Adrenal gland (tissue), 9 donors: ENCODE measurements at regions not wholly inside any gene's neighbourhood (a gene's known extent, or its start where the extent isn't known, plus 50 kb on each side); places are given as distances from the start of the nearest gene placed in this dataset.
A peak's percentile ranks its signal among the peaks of the same experiment; 100 is the strongest.

Experiments
- DNase-seq, 7 donors: peaks; one replicate each; pipeline ENCODE4 v3.0.0-alpha.2; 2019 to 2020
- H3K27ac ChIP-seq, 5 donors: fragments of 200-600 bp; sonication (generic) in 4 of 5; 1 replicate in 3 of 5; 2 replicates in 2 of 5; pipeline versions ENCODE4 v1.5.1 to v1.8.0; 2016 to 2020; ENCODE audit warnings: mild to moderate bottlenecking in 1 of 5
- H3K27me3 ChIP-seq: fragments of 200-600 bp; 2 replicates; pipeline ENCODE4 v1.8.0; 2021
- H3K36me3 ChIP-seq, 2 donors: fragments of 200-600 bp; replicated peaks in 1 of 2; 1 replicate in 1 of 2; 2 replicates in 1 of 2; pipeline versions ENCODE4 v1.5.1 to v1.8.0; 2018 to 2022
- H3K4me1 ChIP-seq, 2 donors: fragments of 200-600 bp; replicated peaks in 1 of 2; 1 replicate in 1 of 2; 2 replicates in 1 of 2; pipeline versions ENCODE4 v1.5.1 to v1.8.0; 2018 to 2021
- H3K4me3 ChIP-seq, 4 donors: fragments of 200-600 bp; sonication (generic) in 3 of 4; one replicate each; pipeline ENCODE4 v1.5.1; 2016 to 2018
- H3K9me3 ChIP-seq, 3 donors: fragments of 200-600 bp; sonication (generic) in 1 of 3; replicated peaks in 1 of 3; 1 replicate in 2 of 3; 2 replicates in 1 of 3; pipeline versions ENCODE4 v1.5.1 to v1.8.0; 2016 to 2021
- CTCF ChIP-seq, 6 experiments: fragments of 450-650 bp in 4 of 6; fragments of 200-600 bp in 2 of 6; sonication (generic) in 1 of 6; IDR thresholded peaks; 1 replicate in 5 of 6; 2 replicates in 1 of 6; pipeline versions ENCODE4 v1.5.1 to v1.8.0; 2016 to 2021; ENCODE audit warnings: antibody characterized with exemption in 6 of 6, mild to moderate bottlenecking in 2 of 6, moderate library complexity in 1 of 6
- POLR2A ChIP-seq, 2 donors: fragments of 450-650 bp; IDR thresholded peaks; one replicate each; pipeline ENCODE4 v1.6.1; 2017; ENCODE audit warnings: antibody characterized with exemption in 2 of 2, mild to moderate bottlenecking in 2 of 2, moderate library complexity in 1 of 2
- WGBS, 4 donors: extraction: QIAGEN DNeasy Blood & Tissue Kit in 2 of 4; methylation state at CpG; one replicate each; pipeline versions ENCODE4 v1.1.5 to v1.1.7; 2013 to 2017; 5-methylcytosine and 5-hydroxymethylcytosine counted together
- intact Hi-C, 2 donors: fragments of 100-400 bp; cut with DNase I; formaldehyde crosslinking; loops; one replicate each; pipeline versions ENCODE4 v1.14.1 to v1.15.0; 2022 to 2023
- donor health status: healthy with polysubstance abuse.
- donor health status: Bipolar disorder and iron deficiency.
- donor health status: DM: yes; HTN: yes; CAD: no.
- donor health status: DM: no; HTN: no; CAD: no.
- donor health status: DM: no; HTN: no; CAD: no.

DNA sequence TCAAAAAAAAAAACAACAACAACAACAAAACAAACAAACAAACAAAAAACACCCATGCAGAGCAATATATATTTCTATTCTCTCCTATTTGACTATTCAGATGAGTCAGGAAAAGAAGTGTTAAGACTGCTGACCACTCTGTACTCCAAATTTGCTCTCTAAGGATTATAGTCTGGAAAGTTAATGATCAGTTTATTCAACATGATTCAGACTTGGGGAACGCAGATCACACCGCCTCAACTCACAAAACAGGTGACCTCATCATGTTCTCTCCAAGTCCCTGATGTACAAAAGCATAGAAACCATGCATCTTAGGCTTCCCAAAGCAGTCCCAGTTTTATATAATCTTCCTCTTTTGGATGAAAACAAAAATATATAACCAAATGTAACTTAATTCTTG, 51.9 kb upstream of the PRRC2C start:
- no peak overlapping the region for H3K27ac ChIP-seq
- DNase-seq: no peak
- no peaks in the 10 kb centered on the region for H3K9me3 ChIP-seq
- H3K27me3 ChIP-seq: no peaks in the 10 kb centered on the region
- no peaks in the 10 kb centered on the region for H3K4me1 ChIP-seq
- WGBS, 4 donors: 93 to 97% (median 93%) methylated on average over 2 of the region's 2 CpGs
- no peak for TF ChIP-seq CTCF (IDR thresholded peaks at IDR 0.05)
- TF ChIP-seq POLR2A (IDR thresholded peaks at IDR 0.05): no peak
- intact Hi-C loops: no loop called here
- H3K4me3 ChIP-seq: no peak overlapping the region
- no peaks in the 10 kb centered on the region for H3K36me3 ChIP-seq

DNA sequence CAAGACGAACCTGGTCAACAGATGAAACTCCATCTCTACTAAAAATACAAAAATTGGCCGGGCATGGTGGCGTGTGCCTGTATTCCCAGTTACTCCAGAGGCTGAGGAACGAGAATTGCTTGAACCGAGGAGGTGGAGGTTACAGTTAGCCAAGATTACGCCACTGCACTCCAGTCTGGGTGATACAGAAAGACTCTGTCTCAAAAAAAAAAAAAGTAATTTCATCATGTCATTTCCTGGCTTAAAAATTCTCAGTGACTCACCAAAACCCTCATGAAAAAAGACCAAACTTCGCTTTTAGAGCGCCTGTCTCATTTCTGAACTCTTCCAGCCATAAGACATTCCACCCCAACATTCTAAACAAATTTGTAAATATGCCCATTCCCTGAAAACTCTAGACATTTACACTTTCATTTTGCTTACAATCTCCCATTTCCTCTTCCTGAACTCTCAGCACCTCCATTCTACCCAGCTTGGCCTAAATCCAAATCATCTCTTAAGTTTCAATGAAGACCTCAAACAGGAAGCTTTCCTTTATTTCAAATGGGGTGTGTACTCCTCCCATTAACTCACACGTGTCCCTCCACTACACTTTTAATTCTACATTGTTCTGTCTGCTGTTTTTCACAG, 50.5 kb upstream of the PRRC2C start:
- DNase-seq: peak in 4 of 7 donors; percentile 16 to 59 (median 45)
- Histone ChIP-seq H3K9me3 (no peaks in the 10 kb centered on the region), H3K27me3 (no peaks in the 10 kb centered on the region), H3K4me3 (peak overlapping the region in 1 of 4 donors; percentile 32), H3K4me1 (no peaks in the 10 kb centered on the region), H3K36me3 (no peaks in the 10 kb centered on the region), H3K27ac (peak overlapping the region in 2 of 5 donors; percentile 50 to 81)
- TF ChIP-seq CTCF (IDR thresholded peaks at IDR 0.05) (no peak), POLR2A (IDR thresholded peaks at IDR 0.05) (no peak)
- WGBS, 4 donors: 30 to 58% (median 53%) methylated on average over 8 to 9 of the region's 9 CpGs
- intact Hi-C loops: no loop called here
